PC-3 (cell line): ENCODE measurements at regions not wholly inside any gene's neighbourhood (a gene's known extent, or its start where the extent isn't known, plus 50 kb on each side); places are given as distances from the start of the nearest gene placed in this dataset.

ENCODE experiments used
- EZH2 ChIP-seq: fragments of 300-600 bp; sonication (generic); IDR thresholded peaks from one replicate; pipeline ENCODE4 v1.6.1; 2017; ENCODE audit warnings: antibody characterized with exemption, mild to moderate bottlenecking, low read length; ENCODE audit not compliant: unreplicated experiment
- EZH2phosphoT487 ChIP-seq: fragments of 300-600 bp; sonication (generic); IDR thresholded peaks from 2 replicates; pipeline ENCODE4 v1.6.1; 2018; ENCODE audit warnings: mild to moderate bottlenecking, antibody characterized with exemption, low read length, borderline replicate concordance
- TF ChIP-seq, protein P1 (sequence below): fragments of 300-600 bp; sonication (generic); conservative IDR thresholded peaks from 2 replicates; pipeline ENCODE4 v1.5.1; 2017; ENCODE audit warnings: antibody characterized with exemption, low read depth, mild to moderate bottlenecking, low read length

DNA sequence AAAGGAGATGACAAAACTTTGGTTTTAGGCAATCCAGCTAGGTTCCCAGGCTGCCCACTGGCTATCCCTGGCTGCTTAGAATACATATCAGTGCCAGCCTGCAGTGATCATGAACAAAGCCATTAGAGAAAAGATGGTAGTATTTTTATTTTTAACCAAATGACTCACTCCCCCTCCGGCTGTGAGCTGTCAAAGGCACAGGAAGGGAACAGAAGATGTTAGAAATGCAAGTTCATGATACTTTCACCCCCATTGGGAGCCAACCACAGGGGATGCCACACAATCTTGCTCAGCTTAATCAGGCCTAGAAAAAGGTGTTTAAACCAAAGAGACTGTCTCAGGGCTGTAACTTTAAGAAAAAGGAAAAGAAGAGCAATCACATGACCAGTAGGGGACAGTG lies 70.3 kb upstream of the ASTN2 start:
- TF ChIP-seq EZH2 (no peak), EZH2phosphoT487 (no peak)
- TF ChIP-seq, protein P1, sequence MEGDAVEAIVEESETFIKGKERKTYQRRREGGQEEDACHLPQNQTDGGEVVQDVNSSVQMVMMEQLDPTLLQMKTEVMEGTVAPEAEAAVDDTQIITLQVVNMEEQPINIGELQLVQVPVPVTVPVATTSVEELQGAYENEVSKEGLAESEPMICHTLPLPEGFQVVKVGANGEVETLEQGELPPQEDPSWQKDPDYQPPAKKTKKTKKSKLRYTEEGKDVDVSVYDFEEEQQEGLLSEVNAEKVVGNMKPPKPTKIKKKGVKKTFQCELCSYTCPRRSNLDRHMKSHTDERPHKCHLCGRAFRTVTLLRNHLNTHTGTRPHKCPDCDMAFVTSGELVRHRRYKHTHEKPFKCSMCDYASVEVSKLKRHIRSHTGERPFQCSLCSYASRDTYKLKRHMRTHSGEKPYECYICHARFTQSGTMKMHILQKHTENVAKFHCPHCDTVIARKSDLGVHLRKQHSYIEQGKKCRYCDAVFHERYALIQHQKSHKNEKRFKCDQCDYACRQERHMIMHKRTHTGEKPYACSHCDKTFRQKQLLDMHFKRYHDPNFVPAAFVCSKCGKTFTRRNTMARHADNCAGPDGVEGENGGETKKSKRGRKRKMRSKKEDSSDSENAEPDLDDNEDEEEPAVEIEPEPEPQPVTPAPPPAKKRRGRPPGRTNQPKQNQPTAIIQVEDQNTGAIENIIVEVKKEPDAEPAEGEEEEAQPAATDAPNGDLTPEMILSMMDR, result no peak
